AG09319 (cell line): ENCODE measurements at regions not wholly inside any gene's neighbourhood (a gene's known extent, or its start where the extent isn't known, plus 50 kb on each side); places are given as distances from the start of the nearest gene placed in this dataset.

Experiments
- DNase-seq: peaks from one replicate; pipeline ENCODE4 v3.0.0-alpha.2; 2010; ENCODE audit warnings: low read depth; ENCODE audit errors: extremely low read depth
- TF ChIP-seq, protein P1 (sequence below): IDR thresholded peaks from 2 replicates; pipeline ENCODE4 v1.5.1; 2011; ENCODE audit warnings: low read depth, mild to moderate bottlenecking, inconsistent platforms, low read length, moderate library complexity

DNA sequence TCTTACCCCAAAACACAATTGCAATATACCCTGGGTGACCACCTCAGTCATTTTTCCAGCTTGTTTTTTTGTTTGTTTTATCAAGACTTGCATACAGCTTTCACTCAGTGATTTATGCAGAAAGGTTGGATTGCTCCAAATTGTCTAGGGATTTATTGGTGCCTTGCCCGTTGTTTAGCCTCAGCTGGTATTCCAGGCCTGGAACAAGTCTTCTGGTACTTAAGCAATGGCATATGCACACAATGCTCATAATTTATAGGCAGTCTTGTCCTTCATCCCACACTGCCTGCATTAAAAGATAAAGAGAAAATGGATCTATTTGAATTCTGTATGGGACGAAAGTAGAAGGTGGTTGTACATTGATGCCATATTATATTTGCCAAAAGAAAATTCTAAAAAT lies 392.5 kb downstream of the ADAMTS20 start:
- DNase-seq: no peak
- TF ChIP-seq, protein P1, sequence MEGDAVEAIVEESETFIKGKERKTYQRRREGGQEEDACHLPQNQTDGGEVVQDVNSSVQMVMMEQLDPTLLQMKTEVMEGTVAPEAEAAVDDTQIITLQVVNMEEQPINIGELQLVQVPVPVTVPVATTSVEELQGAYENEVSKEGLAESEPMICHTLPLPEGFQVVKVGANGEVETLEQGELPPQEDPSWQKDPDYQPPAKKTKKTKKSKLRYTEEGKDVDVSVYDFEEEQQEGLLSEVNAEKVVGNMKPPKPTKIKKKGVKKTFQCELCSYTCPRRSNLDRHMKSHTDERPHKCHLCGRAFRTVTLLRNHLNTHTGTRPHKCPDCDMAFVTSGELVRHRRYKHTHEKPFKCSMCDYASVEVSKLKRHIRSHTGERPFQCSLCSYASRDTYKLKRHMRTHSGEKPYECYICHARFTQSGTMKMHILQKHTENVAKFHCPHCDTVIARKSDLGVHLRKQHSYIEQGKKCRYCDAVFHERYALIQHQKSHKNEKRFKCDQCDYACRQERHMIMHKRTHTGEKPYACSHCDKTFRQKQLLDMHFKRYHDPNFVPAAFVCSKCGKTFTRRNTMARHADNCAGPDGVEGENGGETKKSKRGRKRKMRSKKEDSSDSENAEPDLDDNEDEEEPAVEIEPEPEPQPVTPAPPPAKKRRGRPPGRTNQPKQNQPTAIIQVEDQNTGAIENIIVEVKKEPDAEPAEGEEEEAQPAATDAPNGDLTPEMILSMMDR: no peak

DNA sequence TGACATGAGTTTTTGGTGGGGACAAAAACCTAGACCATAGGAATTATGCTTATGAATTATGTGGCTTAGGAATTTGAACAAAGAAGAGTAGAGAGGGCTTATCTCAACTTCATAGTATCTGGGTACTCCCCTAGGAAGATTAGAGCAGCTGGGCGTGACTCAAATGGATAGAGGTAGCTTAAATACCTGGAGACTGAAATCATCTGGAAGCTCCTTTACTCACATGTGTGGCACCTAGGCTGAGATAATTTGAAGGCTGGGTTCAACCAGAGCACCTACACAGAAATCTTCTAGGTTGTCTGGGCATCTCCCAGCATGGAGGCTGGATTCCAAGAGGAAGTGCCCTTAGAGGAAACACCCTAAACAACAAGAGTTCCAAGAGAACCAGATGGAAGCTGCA lies 393.9 kb downstream of the ADAMTS20 start:
- DNase-seq: no peak
- TF ChIP-seq, protein P1: no peak

- TF ChIP-seq, protein P1: no peak
- no peak for DNase-seq
These were observed 396.6 kb downstream of the ADAMTS20 start for GRCh38 chr12:43155376-43155775.

DNA sequence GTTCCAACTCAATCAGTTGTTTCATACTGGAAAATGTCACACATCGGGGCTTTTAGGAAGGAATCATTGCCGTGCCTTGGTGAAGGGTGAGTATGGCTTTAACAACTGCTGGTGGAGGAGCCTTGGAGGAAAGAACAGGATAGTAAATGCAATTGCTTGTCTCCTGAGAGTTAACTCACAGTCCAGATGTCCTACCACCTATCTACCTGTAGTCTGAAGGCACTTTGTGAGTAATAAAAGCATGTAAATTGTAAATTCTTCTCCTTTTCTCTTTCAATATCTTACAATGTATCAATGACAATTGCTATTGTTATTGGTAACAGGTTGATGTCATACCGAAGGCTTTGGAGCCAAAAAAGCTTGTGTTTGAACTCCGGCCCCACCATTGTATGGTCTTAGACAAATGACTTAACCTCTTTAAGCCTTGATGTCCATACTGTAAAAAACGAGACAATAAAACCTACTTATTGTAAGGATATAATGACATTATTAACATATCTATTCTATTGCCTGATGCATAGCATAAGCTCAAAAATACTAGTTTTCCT lies 397.4 kb downstream of the ADAMTS20 start:
- DNase-seq: no peak

DNA sequence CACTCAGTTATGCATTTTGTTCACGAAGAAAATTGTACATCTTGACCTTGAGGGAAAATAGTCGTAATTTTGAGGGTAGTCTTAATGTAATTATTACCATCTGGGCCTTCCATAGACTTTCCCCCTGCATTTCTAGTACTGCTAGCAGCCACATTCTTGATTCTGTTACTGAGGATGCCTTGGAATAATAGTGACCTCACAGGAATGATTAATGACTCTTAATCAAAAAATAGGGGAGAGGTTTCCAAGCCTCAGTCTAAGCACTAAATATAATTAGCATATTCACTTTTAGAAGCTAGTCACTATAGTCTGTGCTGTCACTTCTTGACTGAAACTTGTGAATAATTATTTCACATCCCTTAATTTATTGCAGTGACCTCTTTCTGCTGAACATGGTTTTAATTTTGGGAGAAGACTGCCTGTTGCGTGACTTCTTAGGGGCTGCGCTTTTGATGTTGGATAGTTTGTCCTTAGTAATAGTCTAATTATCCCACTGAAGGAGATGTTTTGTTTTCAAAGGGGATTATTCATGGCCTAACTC lies 400.5 kb downstream of the ADAMTS20 start:
- DNase-seq: peak; percentile 42
- TF ChIP-seq, protein P1: no peak

More for the DNA sequence above, 397.4 kb downstream of the ADAMTS20 start:
- TF ChIP-seq, protein P1: no peak

DNA sequence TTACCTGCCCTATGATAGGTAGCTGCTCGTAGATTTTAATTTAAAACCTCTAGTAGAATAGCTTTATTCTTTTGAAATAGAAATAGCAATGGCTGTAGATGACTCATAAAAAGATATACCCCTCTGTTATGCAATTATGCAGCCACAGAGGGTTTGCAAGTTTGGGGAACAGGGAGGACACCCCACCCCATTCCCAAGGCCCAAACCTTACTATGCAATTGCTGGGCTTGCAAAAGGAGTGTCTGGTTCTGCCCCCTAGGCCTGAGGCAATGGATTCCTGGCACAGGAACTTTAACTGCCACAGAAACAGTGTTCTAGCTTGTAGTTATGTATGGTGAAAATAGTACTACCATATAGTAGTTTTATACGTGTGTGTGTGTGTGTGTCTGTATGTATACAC lies 403.3 kb downstream of the ADAMTS20 start:
- TF ChIP-seq, protein P1: no peak
- DNase-seq: no peak

GRCh38 chr12:43147878-43148277 lies 404.1 kb downstream of the ADAMTS20 start:
- DNase-seq: no peak

More at GRCh38 chr12:43147878-43148277, 404.1 kb downstream of the ADAMTS20 start:
- TF ChIP-seq, protein P1: no peak
